MM.1S (cell line): ENCODE measurements at regions not wholly inside any gene's neighbourhood (a gene's known extent, or its start where the extent isn't known, plus 50 kb on each side); places are given as distances from the start of the nearest gene placed in this dataset.

Experiments used
- EZH2 ChIP-seq: fragments of 300-600 bp; sonication (generic); optimal IDR thresholded peaks from 2 replicates; pipeline ENCODE3; 2017; ENCODE audit warnings: low read depth, mild to moderate bottlenecking, antibody characterized with exemption, low read length, mixed read lengths
- EZH2phosphoT487 ChIP-seq: fragments of 300-600 bp; sonication (generic); IDR thresholded peaks from 2 replicates; pipeline ENCODE4 v1.6.1; 2018; ENCODE audit warnings: antibody characterized with exemption, low read length
- TF ChIP-seq, protein P1 (sequence below): fragments of 300-600 bp; sonication (generic); IDR thresholded peaks from 2 replicates; pipeline ENCODE4 v1.5.1; 2016; ENCODE audit warnings: antibody characterized with exemption, low read length, mixed read lengths

DNA sequence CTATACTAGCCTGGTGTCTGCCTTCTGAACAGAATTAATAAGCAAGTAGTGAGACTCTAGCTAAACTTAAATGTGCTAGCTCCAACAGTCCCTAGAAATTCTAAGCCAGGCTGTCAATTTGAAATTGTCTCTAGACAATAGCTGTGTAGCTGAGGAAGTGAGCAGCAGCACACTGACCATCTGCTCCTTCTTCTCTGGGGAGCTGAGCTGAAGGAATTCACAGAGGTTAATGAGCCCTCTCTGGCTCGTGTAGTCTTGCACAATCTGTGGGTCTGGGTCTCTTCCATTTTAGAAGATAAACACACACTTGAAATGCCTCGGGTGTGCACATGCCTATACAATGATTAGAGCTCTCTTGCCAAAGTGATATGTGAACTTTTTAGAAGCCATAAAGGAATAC is 63.5 kb upstream of the BARX1 start:
- TF ChIP-seq, protein P1, sequence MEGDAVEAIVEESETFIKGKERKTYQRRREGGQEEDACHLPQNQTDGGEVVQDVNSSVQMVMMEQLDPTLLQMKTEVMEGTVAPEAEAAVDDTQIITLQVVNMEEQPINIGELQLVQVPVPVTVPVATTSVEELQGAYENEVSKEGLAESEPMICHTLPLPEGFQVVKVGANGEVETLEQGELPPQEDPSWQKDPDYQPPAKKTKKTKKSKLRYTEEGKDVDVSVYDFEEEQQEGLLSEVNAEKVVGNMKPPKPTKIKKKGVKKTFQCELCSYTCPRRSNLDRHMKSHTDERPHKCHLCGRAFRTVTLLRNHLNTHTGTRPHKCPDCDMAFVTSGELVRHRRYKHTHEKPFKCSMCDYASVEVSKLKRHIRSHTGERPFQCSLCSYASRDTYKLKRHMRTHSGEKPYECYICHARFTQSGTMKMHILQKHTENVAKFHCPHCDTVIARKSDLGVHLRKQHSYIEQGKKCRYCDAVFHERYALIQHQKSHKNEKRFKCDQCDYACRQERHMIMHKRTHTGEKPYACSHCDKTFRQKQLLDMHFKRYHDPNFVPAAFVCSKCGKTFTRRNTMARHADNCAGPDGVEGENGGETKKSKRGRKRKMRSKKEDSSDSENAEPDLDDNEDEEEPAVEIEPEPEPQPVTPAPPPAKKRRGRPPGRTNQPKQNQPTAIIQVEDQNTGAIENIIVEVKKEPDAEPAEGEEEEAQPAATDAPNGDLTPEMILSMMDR, result no peak
- TF ChIP-seq EZH2, result no peak
- TF ChIP-seq EZH2phosphoT487, result no peak
